HEK293 (cell line): ENCODE measurements at regions not wholly inside any gene's neighbourhood (a gene's known extent, or its start where the extent isn't known, plus 50 kb on each side); places are given as distances from the start of the nearest gene placed in this dataset.

Experiments used
- CTCF ChIP-seq: fragments of 450-650 bp; formaldehyde crosslinking; IDR thresholded peaks from 2 replicates; pipeline ENCODE4 v1.5.1; 2016; ENCODE audit warnings: missing biosample characterization, missing genetic modification characterization
- HOXA7 ChIP-seq: sonication (generic); formaldehyde crosslinking; IDR thresholded peaks from 2 replicates; pipeline ENCODE4 v1.8.1; 2022; ENCODE audit warnings: missing genetic modification reagents, borderline replicate concordance
- YY2 ChIP-seq: fragments of 450-650 bp; formaldehyde crosslinking; IDR thresholded peaks from 2 replicates; pipeline ENCODE4 v1.5.1; 2016; ENCODE audit warnings: missing biosample characterization, missing genetic modification characterization
- ZBTB11 ChIP-seq: fragments of 450-650 bp; formaldehyde crosslinking; conservative IDR thresholded peaks from 2 replicates; pipeline ENCODE4 v1.5.1; 2016; ENCODE audit warnings: low read depth, missing biosample characterization, missing genetic modification characterization
- ZBTB6 ChIP-seq: fragments of 450-650 bp; formaldehyde crosslinking; IDR thresholded peaks from 2 replicates; pipeline ENCODE4 v1.5.1; 2017; ENCODE audit warnings: missing biosample characterization, missing genetic modification characterization
- ZNF394 ChIP-seq: fragments of 450-650 bp; formaldehyde crosslinking; IDR thresholded peaks from 2 replicates; pipeline ENCODE4 v1.5.1; 2016; ENCODE audit warnings: missing biosample characterization, missing genetic modification characterization, mild to moderate bottlenecking, moderate library complexity, borderline replicate concordance
- ZNF501 ChIP-seq: fragments of 450-650 bp; formaldehyde crosslinking; IDR thresholded peaks from 2 replicates; pipeline ENCODE4 v1.5.1; 2016; ENCODE audit warnings: missing biosample characterization, missing genetic modification characterization
- ZNF555 ChIP-seq: fragments of 450-650 bp; formaldehyde crosslinking; conservative IDR thresholded peaks from 2 replicates; pipeline ENCODE4 v1.5.1; 2017; ENCODE audit warnings: missing biosample characterization, mild to moderate bottlenecking, missing genetic modification characterization, inconsistent platforms
- TF ChIP-seq, protein P1 (sequence below): fragments of 450-650 bp; formaldehyde crosslinking; IDR thresholded peaks from 2 replicates; pipeline ENCODE4 v1.5.1; 2016; ENCODE audit warnings: missing biosample characterization, missing genetic modification characterization, borderline replicate concordance
- TF ChIP-seq, protein P2 (sequence below): fragments of 450-650 bp; formaldehyde crosslinking; IDR thresholded peaks from 2 replicates; pipeline ENCODE4 v1.5.1; 2017; ENCODE audit warnings: missing biosample characterization, missing genetic modification characterization
- TF ChIP-seq, protein P3 (sequence below): fragments of 450-650 bp; formaldehyde crosslinking; conservative IDR thresholded peaks from 2 replicates; pipeline ENCODE4 v1.5.1; 2016; ENCODE audit warnings: low read depth, missing biosample characterization, missing genetic modification characterization

DNA sequence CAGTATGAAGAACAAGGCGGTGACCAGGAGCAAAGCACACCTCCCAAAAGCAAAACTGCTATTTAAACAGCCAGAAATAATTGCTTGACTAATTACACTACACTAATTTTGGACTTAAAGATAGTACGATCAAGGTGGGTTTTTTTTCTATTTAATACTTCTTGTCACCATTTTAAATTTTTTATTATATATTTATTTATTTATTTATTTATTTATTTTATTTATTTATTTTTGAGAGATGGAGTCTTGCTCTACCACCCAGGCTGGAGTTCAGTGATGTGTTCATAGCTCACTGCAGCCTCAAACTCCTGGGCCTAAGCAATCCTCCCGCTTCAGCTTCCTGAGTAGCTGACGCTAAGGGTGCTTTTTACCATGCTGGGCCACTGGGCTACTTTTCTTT lies 146.2 kb upstream of the IRX1 start (continued):
- TF ChIP-seq ZBTB11 (peak; percentile 46; the same call in 1 of the 2 replicates), CTCF (no peak), ZNF394 (peak; percentile 55; the same call in 1 of the 2 replicates), ZNF501 (tag by site-specific recombination) (no peak), ZNF555 (tag by site-specific recombination) (peak; percentile 55), ZBTB6 (tag by site-specific recombination) (no peak), HOXA7 (CRISPR knock-in tag) (no peak), YY2 (tag by site-specific recombination) (no peak)
- TF ChIP-seq, protein P1, sequence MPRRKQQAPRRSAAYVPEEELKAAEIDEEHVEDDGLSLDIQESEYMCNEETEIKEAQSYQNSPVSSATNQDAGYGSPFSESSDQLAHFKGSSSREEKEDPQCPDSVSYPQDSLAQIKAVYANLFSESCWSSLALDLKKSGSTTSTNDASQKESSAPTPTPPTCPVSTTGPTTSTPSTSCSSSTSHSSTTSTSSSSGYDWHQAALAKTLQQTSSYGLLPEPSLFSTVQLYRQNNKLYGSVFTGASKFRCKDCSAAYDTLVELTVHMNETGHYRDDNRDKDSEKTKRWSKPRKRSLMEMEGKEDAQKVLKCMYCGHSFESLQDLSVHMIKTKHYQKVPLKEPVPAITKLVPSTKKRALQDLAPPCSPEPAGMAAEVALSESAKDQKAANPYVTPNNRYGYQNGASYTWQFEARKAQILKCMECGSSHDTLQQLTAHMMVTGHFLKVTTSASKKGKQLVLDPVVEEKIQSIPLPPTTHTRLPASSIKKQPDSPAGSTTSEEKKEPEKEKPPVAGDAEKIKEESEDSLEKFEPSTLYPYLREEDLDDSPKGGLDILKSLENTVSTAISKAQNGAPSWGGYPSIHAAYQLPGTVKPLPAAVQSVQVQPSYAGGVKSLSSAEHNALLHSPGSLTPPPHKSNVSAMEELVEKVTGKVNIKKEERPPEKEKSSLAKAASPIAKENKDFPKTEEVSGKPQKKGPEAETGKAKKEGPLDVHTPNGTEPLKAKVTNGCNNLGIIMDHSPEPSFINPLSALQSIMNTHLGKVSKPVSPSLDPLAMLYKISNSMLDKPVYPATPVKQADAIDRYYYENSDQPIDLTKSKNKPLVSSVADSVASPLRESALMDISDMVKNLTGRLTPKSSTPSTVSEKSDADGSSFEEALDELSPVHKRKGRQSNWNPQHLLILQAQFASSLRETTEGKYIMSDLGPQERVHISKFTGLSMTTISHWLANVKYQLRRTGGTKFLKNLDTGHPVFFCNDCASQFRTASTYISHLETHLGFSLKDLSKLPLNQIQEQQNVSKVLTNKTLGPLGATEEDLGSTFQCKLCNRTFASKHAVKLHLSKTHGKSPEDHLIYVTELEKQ (tag by site-specific recombination) = no peak
- TF ChIP-seq, protein P2, sequence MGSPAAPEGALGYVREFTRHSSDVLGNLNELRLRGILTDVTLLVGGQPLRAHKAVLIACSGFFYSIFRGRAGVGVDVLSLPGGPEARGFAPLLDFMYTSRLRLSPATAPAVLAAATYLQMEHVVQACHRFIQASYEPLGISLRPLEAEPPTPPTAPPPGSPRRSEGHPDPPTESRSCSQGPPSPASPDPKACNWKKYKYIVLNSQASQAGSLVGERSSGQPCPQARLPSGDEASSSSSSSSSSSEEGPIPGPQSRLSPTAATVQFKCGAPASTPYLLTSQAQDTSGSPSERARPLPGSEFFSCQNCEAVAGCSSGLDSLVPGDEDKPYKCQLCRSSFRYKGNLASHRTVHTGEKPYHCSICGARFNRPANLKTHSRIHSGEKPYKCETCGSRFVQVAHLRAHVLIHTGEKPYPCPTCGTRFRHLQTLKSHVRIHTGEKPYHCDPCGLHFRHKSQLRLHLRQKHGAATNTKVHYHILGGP (tag by site-specific recombination) = no peak
- TF ChIP-seq, protein P3, sequence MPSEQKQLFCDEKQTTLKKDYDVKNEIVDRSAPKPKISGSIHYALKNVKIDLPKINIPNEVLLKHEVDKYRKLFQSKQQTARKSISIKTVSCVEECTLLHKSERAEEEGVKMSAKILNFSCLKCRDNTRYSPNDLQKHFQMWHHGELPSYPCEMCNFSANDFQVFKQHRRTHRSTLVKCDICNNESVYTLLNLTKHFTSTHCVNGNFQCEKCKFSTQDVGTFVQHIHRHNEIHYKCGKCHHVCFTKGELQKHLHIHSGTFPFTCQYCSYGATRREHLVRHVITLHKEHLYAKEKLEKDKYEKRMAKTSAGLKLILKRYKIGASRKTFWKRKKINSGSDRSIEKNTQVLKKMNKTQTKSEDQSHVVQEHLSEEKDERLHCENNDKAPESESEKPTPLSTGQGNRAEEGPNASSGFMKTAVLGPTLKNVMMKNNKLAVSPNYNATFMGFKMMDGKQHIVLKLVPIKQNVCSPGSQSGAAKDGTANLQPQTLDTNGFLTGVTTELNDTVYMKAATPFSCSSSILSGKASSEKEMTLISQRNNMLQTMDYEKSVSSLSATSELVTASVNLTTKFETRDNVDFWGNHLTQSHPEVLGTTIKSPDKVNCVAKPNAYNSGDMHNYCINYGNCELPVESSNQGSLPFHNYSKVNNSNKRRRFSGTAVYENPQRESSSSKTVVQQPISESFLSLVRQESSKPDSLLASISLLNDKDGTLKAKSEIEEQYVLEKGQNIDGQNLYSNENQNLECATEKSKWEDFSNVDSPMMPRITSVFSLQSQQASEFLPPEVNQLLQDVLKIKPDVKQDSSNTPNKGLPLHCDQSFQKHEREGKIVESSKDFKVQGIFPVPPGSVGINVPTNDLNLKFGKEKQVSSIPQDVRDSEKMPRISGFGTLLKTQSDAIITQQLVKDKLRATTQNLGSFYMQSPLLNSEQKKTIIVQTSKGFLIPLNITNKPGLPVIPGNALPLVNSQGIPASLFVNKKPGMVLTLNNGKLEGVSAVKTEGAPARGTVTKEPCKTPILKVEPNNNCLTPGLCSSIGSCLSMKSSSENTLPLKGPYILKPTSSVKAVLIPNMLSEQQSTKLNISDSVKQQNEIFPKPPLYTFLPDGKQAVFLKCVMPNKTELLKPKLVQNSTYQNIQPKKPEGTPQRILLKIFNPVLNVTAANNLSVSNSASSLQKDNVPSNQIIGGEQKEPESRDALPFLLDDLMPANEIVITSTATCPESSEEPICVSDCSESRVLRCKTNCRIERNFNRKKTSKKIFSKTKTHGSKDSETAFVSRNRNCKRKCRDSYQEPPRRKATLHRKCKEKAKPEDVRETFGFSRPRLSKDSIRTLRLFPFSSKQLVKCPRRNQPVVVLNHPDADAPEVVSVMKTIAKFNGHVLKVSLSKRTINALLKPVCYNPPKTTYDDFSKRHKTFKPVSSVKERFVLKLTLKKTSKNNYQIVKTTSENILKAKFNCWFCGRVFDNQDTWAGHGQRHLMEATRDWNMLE (tag by site-specific recombination) = peak; percentile 60; the same call in 1 of the 2 replicates
